ENCODE measurements at regions not wholly inside any gene's neighbourhood (a gene's known extent, or its start where the extent isn't known, plus 50 kb on each side); places are given as distances from the start of the nearest gene placed in this dataset.

GRCh38 chr13:111555903-111556302 lies 235.5 kb downstream of the TEX29 start:
- Histone ChIP-seq H3K27ac (ENCODE audit: low read depth in 1 of 3, low read length in 2 of 3) (no peak overlapping the region), H3K27me3 (ENCODE audit: control insufficient read depth in 3 of 3, insufficient read depth in 3 of 3, low read length in 3 of 3) (no peaks in the 10 kb centered on the region), H3K4me3 (ENCODE audit: low read depth in 1 of 3, low read length in 3 of 3) (no peak overlapping the region), H3K4me1 (ENCODE audit: control insufficient read depth in 3 of 3, insufficient read depth in 2 of 3, low read depth in 1 of 3, low read length in 2 of 3) (no peaks in the 10 kb centered on the region), H3K36me3 (ENCODE audit: control insufficient read depth in 3 of 3, insufficient read depth in 2 of 3, low read depth in 1 of 3, low read length in 3 of 3) (no peaks in the 10 kb centered on the region), H3K9me3 (ENCODE audit: control insufficient read depth in 2 of 2, insufficient read depth in 1 of 2, low read depth in 1 of 2, low read length in 1 of 2) (no peaks in the 10 kb centered on the region)
- no peak for DNase-seq
- FAIRE-seq: no peak
- 87 to 89% (median 87%) methylated on average over 9 of the region's 9 CpGs for WGBS, 3 donors

GRCh38 chr13:111556496-111556895 lies 236.1 kb downstream of the TEX29 start:
- H3K36me3 ChIP-seq (ENCODE audit: control insufficient read depth in 3 of 3, insufficient read depth in 2 of 3, low read depth in 1 of 3, low read length in 3 of 3): no peaks in the 10 kb centered on the region
- no peaks in the 10 kb centered on the region for H3K27me3 ChIP-seq (ENCODE audit: control insufficient read depth in 3 of 3, insufficient read depth in 3 of 3, low read length in 3 of 3)
- no peak for DNase-seq
- H3K9me3 ChIP-seq (ENCODE audit: control insufficient read depth in 2 of 2, insufficient read depth in 1 of 2, low read depth in 1 of 2, low read length in 1 of 2): no peaks in the 10 kb centered on the region
- WGBS, 3 donors: 82 to 88% (median 85%) methylated on average over 13 of the region's 13 CpGs
- no peak for FAIRE-seq
- H3K27ac ChIP-seq (ENCODE audit: low read depth in 1 of 3, low read length in 2 of 3): no peak overlapping the region
- H3K4me3 ChIP-seq (ENCODE audit: low read depth in 1 of 3, low read length in 3 of 3): no peak overlapping the region
- H3K4me1 ChIP-seq (ENCODE audit: control insufficient read depth in 3 of 3, insufficient read depth in 2 of 3, low read depth in 1 of 3, low read length in 2 of 3): no peaks in the 10 kb centered on the region

GRCh38 chr13:111557921-111558699 lies 237.7 kb downstream of the TEX29 start:
- WGBS, 3 donors: 89 to 91% (median 91%) methylated on average over 19 of the region's 19 CpGs
- Histone ChIP-seq H3K36me3 (ENCODE audit: control insufficient read depth in 3 of 3, insufficient read depth in 2 of 3, low read depth in 1 of 3, low read length in 3 of 3) (no peaks in the 10 kb centered on the region), H3K9me3 (ENCODE audit: control insufficient read depth in 2 of 2, insufficient read depth in 1 of 2, low read depth in 1 of 2, low read length in 1 of 2) (no peaks in the 10 kb centered on the region), H3K27ac (ENCODE audit: low read depth in 1 of 3, low read length in 2 of 3) (no peak overlapping the region), H3K4me1 (ENCODE audit: control insufficient read depth in 3 of 3, insufficient read depth in 2 of 3, low read depth in 1 of 3, low read length in 2 of 3) (no peaks in the 10 kb centered on the region), H3K4me3 (ENCODE audit: low read depth in 1 of 3, low read length in 3 of 3) (no peak overlapping the region), H3K27me3 (ENCODE audit: control insufficient read depth in 3 of 3, insufficient read depth in 3 of 3, low read length in 3 of 3) (no peaks in the 10 kb centered on the region)
- FAIRE-seq (no peak), DNase-seq (no peak)

- WGBS, 3 donors: 80 to 87% (median 82%) methylated on average over 16 of the region's 16 CpGs
- FAIRE-seq: no peak
- Histone ChIP-seq H3K36me3 (ENCODE audit: control insufficient read depth in 3 of 3, insufficient read depth in 2 of 3, low read depth in 1 of 3, low read length in 3 of 3) (no peaks in the 10 kb centered on the region), H3K27me3 (ENCODE audit: control insufficient read depth in 3 of 3, insufficient read depth in 3 of 3, low read length in 3 of 3) (no peaks in the 10 kb centered on the region), H3K4me1 (ENCODE audit: control insufficient read depth in 3 of 3, insufficient read depth in 2 of 3, low read depth in 1 of 3, low read length in 2 of 3) (no peaks in the 10 kb centered on the region), H3K9me3 (ENCODE audit: control insufficient read depth in 2 of 2, insufficient read depth in 1 of 2, low read depth in 1 of 2, low read length in 1 of 2) (no peaks in the 10 kb centered on the region), H3K4me3 (ENCODE audit: low read depth in 1 of 3, low read length in 3 of 3) (no peak overlapping the region), H3K27ac (ENCODE audit: low read depth in 1 of 3, low read length in 2 of 3) (no peak overlapping the region)
- no peak for DNase-seq
These were observed 238.3 kb downstream of the TEX29 start for GRCh38 chr13:111558700-111559088.

- DNase-seq (no peak), FAIRE-seq (no peak)
- H3K36me3 ChIP-seq (ENCODE audit: control insufficient read depth in 3 of 3, insufficient read depth in 2 of 3, low read depth in 1 of 3, low read length in 3 of 3): no peaks in the 10 kb centered on the region
- H3K27ac ChIP-seq (ENCODE audit: low read depth in 1 of 3, low read length in 2 of 3): no peak overlapping the region
- H3K27me3 ChIP-seq (ENCODE audit: control insufficient read depth in 3 of 3, insufficient read depth in 3 of 3, low read length in 3 of 3): no peaks in the 10 kb centered on the region
- 50 to 56% (median 52%) methylated on average over 26 of the region's 26 CpGs for WGBS, 3 donors
- H3K4me1 ChIP-seq (ENCODE audit: control insufficient read depth in 3 of 3, insufficient read depth in 2 of 3, low read depth in 1 of 3, low read length in 2 of 3): no peaks in the 10 kb centered on the region
- no peak overlapping the region for H3K4me3 ChIP-seq (ENCODE audit: low read depth in 1 of 3, low read length in 3 of 3)
- H3K9me3 ChIP-seq (ENCODE audit: control insufficient read depth in 2 of 2, insufficient read depth in 1 of 2, low read depth in 1 of 2, low read length in 1 of 2): no peaks in the 10 kb centered on the region
These were observed 239.4 kb downstream of the TEX29 start for GRCh38 chr13:111559612-111560403.

- Histone ChIP-seq H3K36me3 (ENCODE audit: control insufficient read depth in 3 of 3, insufficient read depth in 2 of 3, low read depth in 1 of 3, low read length in 3 of 3) (no peaks in the 10 kb centered on the region), H3K27ac (ENCODE audit: low read depth in 1 of 3, low read length in 2 of 3) (no peak overlapping the region), H3K4me1 (ENCODE audit: control insufficient read depth in 3 of 3, insufficient read depth in 2 of 3, low read depth in 1 of 3, low read length in 2 of 3) (no peaks in the 10 kb centered on the region), H3K4me3 (ENCODE audit: low read depth in 1 of 3, low read length in 3 of 3) (no peak overlapping the region), H3K27me3 (ENCODE audit: control insufficient read depth in 3 of 3, insufficient read depth in 3 of 3, low read length in 3 of 3) (no peaks in the 10 kb centered on the region), H3K9me3 (ENCODE audit: control insufficient read depth in 2 of 2, insufficient read depth in 1 of 2, low read depth in 1 of 2, low read length in 1 of 2) (no peaks in the 10 kb centered on the region)
- FAIRE-seq (no peak), DNase-seq (no peak)
- 78 to 80% (median 80%) methylated on average over 16 of the region's 16 CpGs for WGBS, 3 donors
These were observed 240.8 kb downstream of the TEX29 start for GRCh38 chr13:111561091-111561781.

GRCh38 chr13:111562716-111563115 lies 242.3 kb downstream of the TEX29 start:
- Histone ChIP-seq H3K27me3 (ENCODE audit: control insufficient read depth in 3 of 3, insufficient read depth in 3 of 3, low read length in 3 of 3) (no peaks in the 10 kb centered on the region), H3K4me1 (ENCODE audit: control insufficient read depth in 3 of 3, insufficient read depth in 2 of 3, low read depth in 1 of 3, low read length in 2 of 3) (no peaks in the 10 kb centered on the region), H3K4me3 (ENCODE audit: low read depth in 1 of 3, low read length in 3 of 3) (no peak overlapping the region), H3K9me3 (ENCODE audit: control insufficient read depth in 2 of 2, insufficient read depth in 1 of 2, low read depth in 1 of 2, low read length in 1 of 2) (no peaks in the 10 kb centered on the region), H3K36me3 (ENCODE audit: control insufficient read depth in 3 of 3, insufficient read depth in 2 of 3, low read depth in 1 of 3, low read length in 3 of 3) (no peaks in the 10 kb centered on the region), H3K27ac (ENCODE audit: low read depth in 1 of 3, low read length in 2 of 3) (no peak overlapping the region)
- DNase-seq: no peak
- no peak for FAIRE-seq
- 45 to 64% (median 47%) methylated on average over 4 of the region's 4 CpGs for WGBS, 3 donors

- Histone ChIP-seq H3K9me3 (ENCODE audit: control insufficient read depth in 2 of 2, insufficient read depth in 1 of 2, low read depth in 1 of 2, low read length in 1 of 2) (peaks cover 0 to 7% of the 10 kb centered on the region in 2 donors), H3K27ac (ENCODE audit: low read depth in 1 of 3, low read length in 2 of 3) (no peak overlapping the region), H3K36me3 (ENCODE audit: control insufficient read depth in 3 of 3, insufficient read depth in 2 of 3, low read depth in 1 of 3, low read length in 3 of 3) (no peaks in the 10 kb centered on the region), H3K27me3 (ENCODE audit: control insufficient read depth in 3 of 3, insufficient read depth in 3 of 3, low read length in 3 of 3) (peaks cover 0 to 4% (median 0%) of the 10 kb centered on the region in 3 donors), H3K4me3 (ENCODE audit: low read depth in 1 of 3, low read length in 3 of 3) (no peak overlapping the region), H3K4me1 (ENCODE audit: control insufficient read depth in 3 of 3, insufficient read depth in 2 of 3, low read depth in 1 of 3, low read length in 2 of 3) (no peaks in the 10 kb centered on the region)
- no peak for FAIRE-seq
- WGBS, 3 donors: 64 to 70% (median 68%) methylated on average over 8 of the region's 8 CpGs
- DNase-seq: no peak
These were observed 244.2 kb downstream of the TEX29 start for GRCh38 chr13:111564606-111565005.

All from small intestine (tissue), 7 donors.